ENCODE measurements at regions not wholly inside any gene's neighbourhood (a gene's known extent, or its start where the extent isn't known, plus 50 kb on each side); places are given as distances from the start of the nearest gene placed in this dataset.
"Not testable (repeated sequence)": the region's sequence is repeated elsewhere in the genome, so short reads cannot be mapped to it uniquely, and the experiment has no call there.

DNA sequence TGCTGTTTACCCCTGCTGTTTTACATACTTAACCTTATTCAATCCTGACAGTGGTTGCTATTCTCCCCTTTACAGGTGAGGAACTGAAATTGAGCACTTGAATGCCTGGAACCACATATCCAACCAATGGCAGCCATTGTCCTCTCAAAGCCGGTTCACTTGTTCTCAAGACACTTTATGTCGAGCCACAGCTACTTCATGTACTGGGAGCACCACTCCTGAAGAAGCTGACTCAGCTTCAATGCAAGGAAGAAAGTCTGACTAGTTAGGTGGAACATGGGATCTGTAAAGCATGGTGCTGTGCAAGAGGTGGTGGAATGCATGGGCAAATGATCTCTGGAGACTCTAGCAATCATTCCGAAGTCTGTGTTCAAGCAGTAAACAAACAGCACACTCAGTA, 113.9 kb upstream of the CPM start:
- Histone ChIP-seq H3K36me3 (ENCODE audit: insufficient read depth, low read length) (no peaks in the 10 kb centered on the region; the same call in 1 of the 2 replicates), H3K79me2 (ENCODE audit: control insufficient read depth, insufficient read depth, low read length, unreplicated experiment) (no peaks in the 10 kb centered on the region), H3K27me3 (ENCODE audit: insufficient read depth, low read length) (no peaks in the 10 kb centered on the region), H3K4me1 (ENCODE audit: control insufficient read depth, insufficient read depth, low read length, unreplicated experiment) (peaks cover under 1% of the 10 kb centered on the region), H2AFZ (ENCODE audit: low read length, unreplicated experiment) (no peak overlapping the region), H3K4me3 (ENCODE audit: low read depth, low read length) (no peak overlapping the region), H3K27ac (ENCODE audit: low read depth, low read length) (no peak overlapping the region)

DNA sequence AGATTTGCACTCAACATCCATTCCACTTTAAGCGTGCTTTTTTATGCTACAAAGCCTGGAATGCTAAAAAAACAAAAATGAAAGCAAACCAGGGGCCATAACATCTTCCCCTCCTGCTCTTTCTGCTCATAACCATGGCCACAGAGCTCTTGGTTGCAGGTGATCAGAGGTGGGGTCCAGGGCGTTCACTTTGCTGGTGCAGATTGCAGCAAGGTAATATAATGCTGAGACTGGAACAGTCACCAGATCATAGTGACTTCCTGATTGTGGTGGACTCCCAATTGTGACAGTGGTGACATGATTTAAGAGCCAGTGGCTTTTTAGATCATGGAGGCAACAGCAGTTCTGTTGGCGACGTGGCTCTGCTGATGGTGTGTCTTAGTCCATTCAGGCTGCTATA, 115.0 kb upstream of the CPM start:
- H2AFZ ChIP-seq (ENCODE audit: low read length, unreplicated experiment), result no peak overlapping the region
- H3K27ac ChIP-seq (ENCODE audit: low read depth, low read length), result no peak overlapping the region
- H3K4me3 ChIP-seq (ENCODE audit: low read depth, low read length), result no peak overlapping the region
- H3K79me2 ChIP-seq (ENCODE audit: control insufficient read depth, insufficient read depth, low read length, unreplicated experiment), result no peaks in the 10 kb centered on the region
- no peaks in the 10 kb centered on the region; the same call in 1 of the 2 replicates for H3K36me3 ChIP-seq (ENCODE audit: insufficient read depth, low read length)
- H3K27me3 ChIP-seq (ENCODE audit: insufficient read depth, low read length), result no peaks in the 10 kb centered on the region
- H3K4me1 ChIP-seq (ENCODE audit: control insufficient read depth, insufficient read depth, low read length, unreplicated experiment), result peaks cover 11% of the 10 kb centered on the region

GRCh38 chr12:69049855-69050254, 116.9 kb upstream of the CPM start:
- H3K27me3 ChIP-seq (ENCODE audit: insufficient read depth, low read length); H3K36me3 ChIP-seq (ENCODE audit: insufficient read depth, low read length); H3K4me3 ChIP-seq (ENCODE audit: low read depth, low read length); H3K79me2 ChIP-seq (ENCODE audit: control insufficient read depth, insufficient read depth, low read length, unreplicated experiment); H2AFZ ChIP-seq (ENCODE audit: low read length, unreplicated experiment); H3K27ac ChIP-seq (ENCODE audit: low read depth, low read length): not testable (repeated sequence)
- H3K4me1 ChIP-seq (ENCODE audit: control insufficient read depth, insufficient read depth, low read length, unreplicated experiment), result peaks cover 21% of the 10 kb centered on the region

- no peaks in the 10 kb centered on the region for H3K79me2 ChIP-seq (ENCODE audit: control insufficient read depth, insufficient read depth, low read length, unreplicated experiment)
- peak overlapping the region; percentile 54; the same call in 1 of the 2 replicates for H3K4me3 ChIP-seq (ENCODE audit: low read depth, low read length)
- H3K4me1 ChIP-seq (ENCODE audit: control insufficient read depth, insufficient read depth, low read length, unreplicated experiment), result peaks cover 46% of the 10 kb centered on the region
- H3K27ac ChIP-seq (ENCODE audit: low read depth, low read length), result peak overlapping the region; percentile 98
- H3K27me3 ChIP-seq (ENCODE audit: insufficient read depth, low read length), result no peaks in the 10 kb centered on the region
- peak overlapping the region; percentile 55 for H2AFZ ChIP-seq (ENCODE audit: low read length, unreplicated experiment)
- H3K36me3 ChIP-seq (ENCODE audit: insufficient read depth, low read length), result no peaks in the 10 kb centered on the region; the same call in 1 of the 2 replicates
Measured at GRCh38 chr12:69052613-69053408, 119.8 kb upstream of the CPM start.

- peaks cover 54% of the 10 kb centered on the region for H3K4me1 ChIP-seq (ENCODE audit: control insufficient read depth, insufficient read depth, low read length, unreplicated experiment)
- no peak overlapping the region for H2AFZ ChIP-seq (ENCODE audit: low read length, unreplicated experiment)
- no peak overlapping the region for H3K4me3 ChIP-seq (ENCODE audit: low read depth, low read length)
- H3K36me3 ChIP-seq (ENCODE audit: insufficient read depth, low read length), result peaks cover 3% of the 10 kb centered on the region; the same call in 1 of the 2 replicates
- H3K27ac ChIP-seq (ENCODE audit: low read depth, low read length), result peak overlapping the region; percentile 98; the same call in 1 of the 2 replicates
- H3K27me3 ChIP-seq (ENCODE audit: insufficient read depth, low read length), result no peaks in the 10 kb centered on the region
- no peaks in the 10 kb centered on the region for H3K79me2 ChIP-seq (ENCODE audit: control insufficient read depth, insufficient read depth, low read length, unreplicated experiment)
Measured at GRCh38 chr12:69054343-69055056, 121.5 kb upstream of the CPM start.

- Histone ChIP-seq H3K27ac (ENCODE audit: low read depth, low read length) (no peak overlapping the region), H3K27me3 (ENCODE audit: insufficient read depth, low read length) (no peaks in the 10 kb centered on the region), H2AFZ (ENCODE audit: low read length, unreplicated experiment) (no peak overlapping the region), H3K79me2 (ENCODE audit: control insufficient read depth, insufficient read depth, low read length, unreplicated experiment) (no peaks in the 10 kb centered on the region), H3K4me3 (ENCODE audit: low read depth, low read length) (no peak overlapping the region), H3K36me3 (ENCODE audit: insufficient read depth, low read length) (peaks cover 3% of the 10 kb centered on the region; the same call in 1 of the 2 replicates), H3K4me1 (ENCODE audit: control insufficient read depth, insufficient read depth, low read length, unreplicated experiment) (peaks cover 58% of the 10 kb centered on the region)
Measured at GRCh38 chr12:69055280-69055679, 122.3 kb upstream of the CPM start.

- H2AFZ ChIP-seq (ENCODE audit: low read length, unreplicated experiment), result no peak overlapping the region
Measured at GRCh38 chr12:69055706-69056105, 122.7 kb upstream of the CPM start.

GRCh38 chr12:69056743-69057515, 124.0 kb upstream of the CPM start:
- Histone ChIP-seq H3K4me3 (ENCODE audit: low read depth, low read length) (no peak overlapping the region), H2AFZ (ENCODE audit: low read length, unreplicated experiment) (peak overlapping the region; percentile 17), H3K27ac (ENCODE audit: low read depth, low read length) (peak overlapping the region; percentile 83), H3K4me1 (ENCODE audit: control insufficient read depth, insufficient read depth, low read length, unreplicated experiment) (peaks cover 58% of the 10 kb centered on the region), H3K79me2 (ENCODE audit: control insufficient read depth, insufficient read depth, low read length, unreplicated experiment) (no peaks in the 10 kb centered on the region), H3K36me3 (ENCODE audit: insufficient read depth, low read length) (0 out of 2 replicates have a peak, but pooled peaks cover 3% of the 10 kb centered on the region), H3K27me3 (ENCODE audit: insufficient read depth, low read length) (no peaks in the 10 kb centered on the region)

More at GRCh38 chr12:69055706-69056105, 122.7 kb upstream of the CPM start:
- Histone ChIP-seq H3K27ac (ENCODE audit: low read depth, low read length) (no peak overlapping the region), H3K79me2 (ENCODE audit: control insufficient read depth, insufficient read depth, low read length, unreplicated experiment) (no peaks in the 10 kb centered on the region), H3K27me3 (ENCODE audit: insufficient read depth, low read length) (no peaks in the 10 kb centered on the region), H3K4me1 (ENCODE audit: control insufficient read depth, insufficient read depth, low read length, unreplicated experiment) (peaks cover 58% of the 10 kb centered on the region), H3K4me3 (ENCODE audit: low read depth, low read length) (no peak overlapping the region), H3K36me3 (ENCODE audit: insufficient read depth, low read length) (peaks cover 3% of the 10 kb centered on the region; the same call in 1 of the 2 replicates)

DNA sequence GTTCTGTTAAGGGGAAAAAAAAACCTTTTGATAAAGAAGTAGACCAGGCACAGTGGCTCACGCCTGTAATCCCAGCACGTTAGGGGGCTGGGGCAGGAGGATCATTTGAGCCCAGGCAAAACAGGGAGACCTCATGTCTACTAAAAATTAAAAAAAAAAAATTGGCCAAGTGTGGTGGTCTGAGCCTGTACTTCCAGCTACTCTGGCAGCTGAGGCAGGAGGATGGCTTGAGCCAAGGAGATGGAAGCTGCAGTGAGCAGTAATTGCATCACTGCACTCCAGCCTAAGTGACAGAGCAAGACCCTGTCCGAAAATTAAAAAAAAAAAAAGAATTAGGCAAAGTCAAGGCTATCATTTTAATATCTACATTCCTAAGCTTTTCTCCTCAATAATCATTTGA, 124.8 kb upstream of the CPM start:
- no peaks in the 10 kb centered on the region for H3K79me2 ChIP-seq (ENCODE audit: control insufficient read depth, insufficient read depth, low read length, unreplicated experiment)
- peak overlapping the region; percentile 8 for H2AFZ ChIP-seq (ENCODE audit: low read length, unreplicated experiment)
- H3K4me1 ChIP-seq (ENCODE audit: control insufficient read depth, insufficient read depth, low read length, unreplicated experiment), result peaks cover 50% of the 10 kb centered on the region
- no peak overlapping the region for H3K4me3 ChIP-seq (ENCODE audit: low read depth, low read length)
- no peaks in the 10 kb centered on the region for H3K27me3 ChIP-seq (ENCODE audit: insufficient read depth, low read length)
- peak overlapping the region; percentile 83 for H3K27ac ChIP-seq (ENCODE audit: low read depth, low read length)
- 0 out of 2 replicates have a peak, but pooled peaks cover 3% of the 10 kb centered on the region for H3K36me3 ChIP-seq (ENCODE audit: insufficient read depth, low read length)
